Cardiac fibroblast (primary cell): ENCODE measurements at regions not wholly inside any gene's neighbourhood (a gene's known extent, or its start where the extent isn't known, plus 50 kb on each side); places are given as distances from the start of the nearest gene placed in this dataset.
A peak's percentile ranks its signal among the peaks of the same experiment; 100 is the strongest.

Experiments used
- DNase-seq, 2 donors: peaks; one replicate each; pipeline versions ENCODE4 v3.0.0 to v3.0.0-alpha.2; 2010; ENCODE audit warnings: low read depth in 2 of 2
- H3K4me3 ChIP-seq, 2 donors: replicated peaks in 1 of 2; 1 replicate in 1 of 2; 2 replicates in 1 of 2; pipeline ENCODE4 v1.5.1; 2011; ENCODE audit warnings: low read depth in 2 of 2, low read length in 2 of 2, mild to moderate bottlenecking in 2 of 2, moderate library complexity in 1 of 2
- CTCF ChIP-seq: IDR thresholded peaks from one replicate; pipeline ENCODE4 v1.5.1; 2011; ENCODE audit warnings: low read depth, mild to moderate bottlenecking, low read length, inconsistent platforms

- H3K4me3 ChIP-seq = no peak overlapping the region
- no peak for TF ChIP-seq CTCF
- DNase-seq = peak; percentile 15 to 61
These were observed 299.7 kb downstream of the BTBD3 start for GRCh38 chr20:12217382-12217781.

- TF ChIP-seq CTCF = no peak
- no peak for DNase-seq
- H3K4me3 ChIP-seq = no peak overlapping the region
These were observed 302.1 kb downstream of the BTBD3 start for GRCh38 chr20:12219798-12220197.

DNA sequence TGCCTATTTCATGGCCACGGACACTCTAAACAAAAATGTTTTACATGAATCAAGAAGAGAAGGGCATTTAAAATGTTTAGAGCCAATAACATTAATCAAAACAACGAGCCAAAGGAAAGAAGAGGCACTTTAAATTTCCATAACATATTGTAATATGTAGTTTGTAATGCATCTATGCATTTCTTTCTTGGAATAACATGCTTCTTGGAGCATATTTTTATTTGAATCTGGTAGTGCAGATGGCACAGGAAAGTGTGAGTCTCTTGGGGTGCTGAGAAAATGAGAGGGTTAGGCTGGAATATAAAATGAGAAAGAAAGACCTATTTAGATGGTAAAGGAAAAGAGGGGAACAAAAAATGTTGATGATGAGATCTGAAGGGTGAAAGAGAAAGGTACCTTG lies 305.4 kb downstream of the BTBD3 start:
- DNase-seq = no peak
- no peak overlapping the region for H3K4me3 ChIP-seq
- no peak for TF ChIP-seq CTCF

GRCh38 chr20:12225898-12226297 lies 308.2 kb downstream of the BTBD3 start:
- DNase-seq = no peak
- no peak overlapping the region for H3K4me3 ChIP-seq
- no peak for TF ChIP-seq CTCF

DNA sequence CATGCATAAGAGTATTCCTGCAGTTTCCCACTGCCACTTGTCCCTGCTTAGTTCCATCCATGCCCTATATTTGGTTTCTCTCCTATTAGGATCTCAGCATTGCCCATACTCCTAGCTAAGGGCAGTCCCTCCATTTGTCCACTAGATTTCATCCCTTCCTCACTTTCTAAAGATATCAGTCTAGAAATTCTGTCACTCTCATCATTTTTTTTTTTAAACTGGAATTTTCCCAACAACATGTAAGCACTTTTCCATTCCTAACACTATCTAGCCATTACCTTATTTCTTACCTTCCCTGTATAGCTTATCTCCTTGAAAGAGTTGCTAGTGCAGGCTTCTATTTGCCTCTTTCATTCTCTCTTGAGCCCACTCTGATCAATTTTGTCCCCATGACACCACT lies 312.2 kb downstream of the BTBD3 start:
- no peak for TF ChIP-seq CTCF
- no peak for DNase-seq
- no peak overlapping the region for H3K4me3 ChIP-seq

DNA sequence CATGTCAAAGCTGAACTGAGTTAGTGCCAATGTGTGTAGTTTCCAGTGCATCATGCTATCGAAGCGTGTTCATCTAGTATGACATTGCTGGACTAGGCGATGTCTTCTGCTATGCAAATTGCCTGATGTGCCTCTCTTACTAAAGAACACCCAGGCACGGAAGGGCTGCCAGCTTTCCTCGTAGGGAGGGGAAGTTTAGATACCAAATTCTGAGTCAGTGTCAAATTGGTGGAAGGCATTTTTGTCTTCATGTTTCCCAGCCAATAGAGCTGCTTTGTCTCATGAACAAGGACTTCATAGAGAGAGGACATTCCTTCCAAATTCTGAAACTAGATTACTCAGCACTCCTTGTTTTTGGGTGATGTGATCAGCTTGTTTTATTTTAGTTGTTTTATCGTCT lies 320.1 kb downstream of the BTBD3 start:
- no peak for TF ChIP-seq CTCF
- H3K4me3 ChIP-seq = no peak overlapping the region
- DNase-seq = peak in 1 of 2 donors; percentile 67

- no peak overlapping the region for H3K4me3 ChIP-seq
- TF ChIP-seq CTCF = no peak
- DNase-seq = no peak
These were observed 323.4 kb downstream of the BTBD3 start for GRCh38 chr20:12241065-12241464.
